COR-L47 (cell line): ENCODE measurements at regions not wholly inside any gene's neighbourhood (a gene's known extent, or its start where the extent isn't known, plus 50 kb on each side); places are given as distances from the start of the nearest gene placed in this dataset.

Source experiments
- DNase-seq: peaks from one replicate; lab custom pipeline; 2025; lab: John Stamatoyannopoulos, UW

- DNase-seq = no peak
These were observed 111.3 kb upstream of the PRR20G start for GRCh38 chr3:127399154-127399553.

GRCh38 chr3:127396473-127396872 lies 108.6 kb upstream of the PRR20G start:
- DNase-seq = no peak

GRCh38 chr3:127395663-127396355 lies 108.0 kb upstream of the PRR20G start:
- DNase-seq = no peak

GRCh38 chr3:127394984-127395662 lies 107.3 kb upstream of the PRR20G start:
- DNase-seq = no peak

- DNase-seq = no peak
These were observed 106.2 kb upstream of the PRR20G start for GRCh38 chr3:127394031-127394430.

GRCh38 chr3:127393131-127393820 lies 105.4 kb upstream of the PRR20G start:
- no peak for DNase-seq

GRCh38 chr3:127392156-127392490 lies 104.3 kb upstream of the PRR20G start:
- no peak for DNase-seq

- no peak for DNase-seq
These were observed 103.8 kb upstream of the PRR20G start for GRCh38 chr3:127391436-127392155.

- DNase-seq = no peak
These were observed 102.6 kb upstream of the PRR20G start for GRCh38 chr3:127390365-127391025.

GRCh38 chr3:127389913-127390312 lies 102.1 kb upstream of the PRR20G start:
- no peak for DNase-seq

GRCh38 chr3:127389420-127389819 lies 101.6 kb upstream of the PRR20G start:
- no peak for DNase-seq

- DNase-seq = no peak
These were observed 100.6 kb upstream of the PRR20G start for GRCh38 chr3:127388427-127388826.

GRCh38 chr3:127387556-127388153 lies 99.8 kb upstream of the PRR20G start:
- no peak for DNase-seq

- no peak for DNase-seq
These were observed 99.3 kb upstream of the PRR20G start for GRCh38 chr3:127387119-127387518.

GRCh38 chr3:127386490-127386889 lies 98.6 kb upstream of the PRR20G start:
- no peak for DNase-seq

GRCh38 chr3:127385540-127385870 lies 97.7 kb upstream of the PRR20G start:
- no peak for DNase-seq

GRCh38 chr3:127384717-127385539 lies 97.1 kb upstream of the PRR20G start:
- DNase-seq = no peak

- DNase-seq = no peak
These were observed 95.9 kb upstream of the PRR20G start for GRCh38 chr3:127383656-127384179.

- DNase-seq = no peak
These were observed 90.2 kb upstream of the PRR20G start for GRCh38 chr3:127377801-127378655.
